HG02571 (cell line): ENCODE measurements at regions not wholly inside any gene's neighbourhood (a gene's known extent, or its start where the extent isn't known, plus 50 kb on each side); places are given as distances from the start of the nearest gene placed in this dataset.
"Not testable (repeated sequence)": the region's sequence is repeated elsewhere in the genome, so short reads cannot be mapped to it uniquely, and the experiment has no call there.

Experiments used
- ATAC-seq: cut with Tn5 transposase; IDR thresholded peaks from one replicate; pipeline ENCODE4 v1.9.1; 2021; ENCODE audit warnings: mild to moderate bottlenecking, moderate library complexity; ENCODE audit not compliant: unreplicated experiment

- ATAC-seq: no peak
These were observed 145.4 kb upstream of the GRAMD2B start for GRCh38 chr5:126277762-126278161.

DNA sequence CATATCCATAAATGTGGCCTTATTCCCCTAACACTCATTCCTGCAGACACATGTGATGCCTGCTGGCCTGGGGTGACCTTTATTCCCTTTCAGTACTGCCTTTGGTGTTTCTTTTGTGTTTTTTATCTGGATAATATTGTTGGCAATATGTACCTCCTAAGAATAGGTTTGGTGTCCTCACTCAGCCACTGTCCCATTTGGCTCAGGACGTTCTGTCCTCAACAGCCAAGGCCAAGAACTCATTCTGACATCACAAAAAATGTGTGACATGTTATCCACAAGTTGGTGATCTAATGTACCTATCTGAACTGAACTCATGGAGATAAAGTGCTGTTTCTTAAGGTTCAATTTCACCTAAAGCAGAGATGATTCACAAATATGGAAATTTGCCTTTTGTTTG, 142.9 kb upstream of the GRAMD2B start:
- no peak for ATAC-seq

DNA sequence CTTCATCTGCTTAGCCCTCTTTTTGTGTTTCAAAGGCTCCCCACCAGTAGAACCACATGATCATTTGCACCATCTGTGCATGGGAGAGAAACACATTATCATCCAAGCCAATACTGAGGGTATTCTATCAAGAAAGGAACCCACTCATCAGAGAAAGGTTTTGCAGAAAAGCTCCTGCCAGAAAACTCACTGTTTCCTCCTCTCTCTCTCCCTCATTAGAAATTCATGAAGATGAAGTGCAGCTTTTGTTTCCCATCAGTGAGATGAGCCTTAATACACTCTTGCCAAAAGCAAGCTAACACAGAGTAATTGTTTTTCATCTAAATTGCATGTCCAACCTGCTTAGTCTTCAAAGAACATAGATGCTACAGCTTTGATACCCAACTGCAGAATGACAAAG, 142.4 kb upstream of the GRAMD2B start:
- ATAC-seq: no peak

DNA sequence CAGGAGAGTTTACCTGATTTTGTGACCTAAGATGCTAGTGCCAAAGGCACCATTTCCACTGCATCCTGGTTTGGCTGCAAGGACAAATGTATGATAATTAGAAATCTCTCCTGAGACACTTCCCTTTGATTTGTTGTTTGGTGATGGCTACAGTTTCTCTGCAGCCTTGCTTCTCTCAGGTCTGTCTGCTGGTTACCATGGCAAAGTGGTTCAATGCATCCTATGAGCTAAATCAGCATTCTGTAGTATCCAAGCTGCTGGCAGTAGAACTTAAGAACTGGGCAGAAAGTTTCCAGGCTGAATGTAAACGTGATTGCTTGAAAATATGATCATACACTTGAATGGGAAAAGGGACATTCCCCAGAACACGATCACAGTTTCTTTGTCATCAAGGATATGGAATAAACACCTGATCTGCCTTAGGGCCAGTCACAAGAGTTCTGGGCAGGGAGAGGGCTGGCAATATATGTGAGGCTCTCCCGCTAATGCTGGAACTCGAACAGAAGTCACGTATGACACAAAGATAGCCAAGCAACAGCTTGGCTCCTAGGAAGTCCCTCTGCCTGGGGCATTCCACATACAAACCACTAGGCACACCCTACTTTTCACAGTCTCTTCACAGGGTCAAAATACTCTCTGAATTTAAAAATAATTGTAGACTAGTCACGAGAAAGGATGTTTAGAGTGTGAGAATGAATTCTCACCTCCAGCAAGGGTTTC, 138.1 kb upstream of the GRAMD2B start:
- no peak for ATAC-seq

DNA sequence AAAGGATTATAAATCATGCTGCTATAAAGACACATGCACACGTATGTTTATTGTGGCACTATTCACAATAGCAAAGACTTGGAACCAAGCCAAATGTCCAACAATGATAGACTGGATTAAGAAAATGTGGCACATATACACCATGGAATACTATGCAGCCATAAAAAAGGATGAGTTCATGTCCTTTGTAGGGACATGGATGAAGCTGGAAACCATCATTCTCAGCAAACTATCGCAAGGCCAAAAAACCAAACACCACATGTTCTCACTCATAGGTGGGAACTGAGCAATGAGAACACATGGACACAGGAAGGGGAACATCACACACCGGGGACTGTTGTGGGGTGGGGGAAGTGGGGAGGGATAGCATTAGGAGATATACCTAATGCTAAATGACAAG, 127.1 kb upstream of the GRAMD2B start:
- ATAC-seq: not testable (repeated sequence)

DNA sequence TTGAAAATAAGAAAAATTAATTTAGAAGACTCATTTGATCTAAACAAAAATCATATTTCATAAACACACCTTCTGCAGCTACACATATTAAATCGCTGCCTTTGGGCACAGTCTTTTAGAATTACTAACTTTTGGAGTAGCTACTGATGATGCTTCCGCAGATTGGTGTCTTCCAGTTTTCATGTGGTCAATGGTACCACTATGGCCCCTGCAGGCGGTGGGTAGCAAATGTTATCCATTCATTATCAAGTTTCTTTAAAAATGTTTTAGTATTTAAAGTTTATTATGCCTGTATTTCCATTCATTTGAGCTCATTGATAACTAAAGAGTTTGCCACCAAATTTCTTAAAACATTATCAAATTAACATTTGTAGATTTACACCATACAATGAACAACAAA, 122.9 kb upstream of the GRAMD2B start:
- ATAC-seq: no peak

GRCh38 chr5:126301056-126301455, 122.2 kb upstream of the GRAMD2B start:
- ATAC-seq: no peak

- no peak for ATAC-seq
These were observed 113.3 kb upstream of the GRAMD2B start for GRCh38 chr5:126309860-126310259.

- no peak for ATAC-seq
These were observed 111.4 kb upstream of the GRAMD2B start for GRCh38 chr5:126311766-126312165.

DNA sequence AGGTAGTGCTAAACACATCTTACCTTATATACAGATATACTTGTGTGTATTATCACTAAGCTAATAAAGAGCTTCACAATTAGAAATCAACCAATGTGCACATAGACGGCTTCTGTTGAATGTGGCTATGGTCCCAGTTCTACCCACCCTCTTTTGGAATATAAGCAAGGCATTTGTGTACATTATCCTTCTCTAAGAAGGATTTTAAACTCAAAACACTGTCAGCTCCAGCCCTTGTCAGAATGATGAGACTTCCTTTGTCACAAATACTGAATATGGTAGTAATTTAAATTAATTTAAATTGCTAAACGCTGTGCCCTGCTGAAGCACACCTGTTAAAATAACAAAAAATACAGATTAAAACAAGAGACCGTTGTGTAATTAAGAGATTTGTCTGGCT, 107.9 kb upstream of the GRAMD2B start:
- no peak for ATAC-seq

DNA sequence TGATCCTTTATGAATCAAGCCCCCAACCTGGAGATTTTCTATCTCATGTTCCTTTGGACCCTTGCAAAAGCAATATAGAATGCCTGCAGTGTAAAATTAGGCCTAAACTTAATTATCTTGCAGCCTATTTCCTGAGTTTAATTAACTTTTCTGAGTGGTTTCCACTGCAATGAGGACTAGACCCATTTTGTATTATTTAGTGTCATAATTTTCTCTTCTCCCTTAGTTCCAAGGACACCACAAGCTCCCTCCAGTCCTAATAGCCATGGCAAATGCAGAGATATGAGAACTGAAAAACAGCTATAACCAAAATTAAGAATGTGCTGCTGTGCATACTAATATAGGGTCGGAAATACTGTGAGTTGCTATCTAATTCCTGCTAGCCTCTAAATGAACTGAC, 90.9 kb upstream of the GRAMD2B start:
- no peak for ATAC-seq

DNA sequence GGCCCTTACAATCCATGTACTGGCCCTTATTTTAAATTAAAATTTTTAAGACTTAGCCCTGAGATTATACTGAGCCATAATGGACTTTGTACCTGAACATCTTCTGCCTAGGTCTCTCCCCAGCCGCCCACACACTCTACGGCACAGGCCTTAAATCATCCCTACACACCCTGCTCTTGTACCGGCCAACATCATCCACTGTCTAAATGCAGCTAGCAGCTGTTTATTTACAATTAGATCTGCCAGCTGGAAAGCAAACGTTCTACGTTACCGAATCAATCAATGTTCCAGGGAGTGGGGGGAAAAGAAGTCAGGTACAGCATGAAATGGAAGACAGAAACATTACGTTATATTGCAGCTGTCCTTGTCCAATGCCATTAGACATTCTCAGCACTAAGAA, 88.4 kb upstream of the GRAMD2B start:
- ATAC-seq: no peak

GRCh38 chr5:126335886-126336285, 87.3 kb upstream of the GRAMD2B start:
- ATAC-seq: no peak

GRCh38 chr5:126338635-126339034, 84.6 kb upstream of the GRAMD2B start:
- ATAC-seq: no peak

DNA sequence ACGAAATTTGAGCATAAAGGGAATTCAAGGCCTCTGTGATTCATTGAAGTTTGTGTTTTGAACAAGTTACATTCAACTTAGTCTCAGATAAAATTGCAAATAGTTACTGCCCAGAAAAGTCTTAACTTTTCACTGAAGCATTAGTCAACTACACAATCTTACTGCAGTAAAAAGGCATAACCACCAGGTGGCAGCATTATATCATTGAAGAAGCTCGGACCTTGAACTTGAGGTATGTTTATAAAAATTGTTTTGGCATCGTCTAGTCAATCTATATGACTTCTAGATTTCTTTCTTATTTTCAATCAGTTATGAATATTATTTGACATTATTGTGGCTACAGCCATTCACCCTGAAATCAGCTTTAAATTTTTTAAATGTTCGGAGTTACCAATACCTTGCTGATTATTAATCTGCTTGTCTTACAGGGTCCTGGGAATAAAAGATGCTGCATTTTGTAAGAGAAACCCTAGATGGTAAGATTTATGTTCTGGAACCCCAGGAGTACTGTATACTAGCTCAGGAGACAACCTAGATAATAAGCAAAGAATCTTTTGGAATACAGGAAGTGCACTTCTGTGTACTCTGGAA, 83.9 kb upstream of the GRAMD2B start:
- ATAC-seq: no peak

- ATAC-seq: no peak
These were observed 81.1 kb upstream of the GRAMD2B start for GRCh38 chr5:126341906-126342630.

DNA sequence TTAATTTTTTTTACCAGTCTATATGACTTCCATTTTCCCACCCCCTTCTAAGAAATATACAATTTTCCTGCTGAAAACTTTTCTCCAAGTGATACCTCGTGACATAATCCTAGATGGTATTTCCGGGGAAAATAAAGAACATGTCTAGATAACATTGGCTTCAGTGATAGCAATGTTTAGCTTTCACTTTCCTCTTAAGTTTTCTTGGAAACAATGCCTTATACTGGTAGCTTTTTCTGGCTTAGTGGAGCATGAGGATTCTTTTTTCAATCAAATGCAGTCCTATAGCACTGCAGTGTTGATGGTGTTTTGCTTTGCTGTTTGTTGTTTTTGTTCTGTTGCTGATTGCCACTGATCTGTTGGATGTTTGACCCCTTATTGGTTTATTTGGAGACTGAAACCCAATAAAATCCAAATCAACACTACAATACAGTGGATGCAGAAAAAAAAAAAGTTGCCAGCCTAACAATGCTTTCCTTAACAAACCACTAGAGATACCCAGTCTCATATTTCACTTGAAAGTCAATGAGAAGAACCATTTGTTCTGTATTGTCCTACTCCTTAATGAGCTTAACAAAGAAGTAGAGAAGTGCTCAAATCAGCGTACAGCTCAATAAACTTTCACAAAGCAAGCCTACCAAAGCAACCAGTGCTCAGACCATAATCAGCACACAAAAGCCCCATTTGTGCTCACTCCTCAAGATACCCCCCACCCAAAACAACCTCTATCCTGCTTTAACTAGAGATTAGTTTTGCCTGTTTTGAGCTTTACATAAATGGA, 74.2 kb upstream of the GRAMD2B start:
- ATAC-seq: no peak

DNA sequence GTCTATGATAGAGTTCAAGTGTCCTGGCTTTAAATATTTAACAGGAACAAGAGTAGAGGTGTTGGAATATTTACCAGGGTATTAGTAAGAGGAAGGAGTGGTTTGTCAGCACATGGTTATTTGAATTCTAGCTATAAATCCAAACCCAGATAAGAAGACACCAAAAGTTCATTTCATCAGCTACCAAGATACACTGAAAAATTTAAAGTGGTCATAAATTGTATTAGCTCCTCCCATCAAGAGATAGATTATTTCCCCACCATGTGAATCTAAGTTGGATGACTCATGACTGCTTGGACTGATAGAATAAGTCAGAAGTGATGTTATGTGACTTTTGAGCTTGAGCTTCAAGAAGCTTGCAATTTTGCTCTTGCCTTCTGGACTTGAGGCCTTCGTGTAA, 72.1 kb upstream of the GRAMD2B start:
- ATAC-seq: no peak

DNA sequence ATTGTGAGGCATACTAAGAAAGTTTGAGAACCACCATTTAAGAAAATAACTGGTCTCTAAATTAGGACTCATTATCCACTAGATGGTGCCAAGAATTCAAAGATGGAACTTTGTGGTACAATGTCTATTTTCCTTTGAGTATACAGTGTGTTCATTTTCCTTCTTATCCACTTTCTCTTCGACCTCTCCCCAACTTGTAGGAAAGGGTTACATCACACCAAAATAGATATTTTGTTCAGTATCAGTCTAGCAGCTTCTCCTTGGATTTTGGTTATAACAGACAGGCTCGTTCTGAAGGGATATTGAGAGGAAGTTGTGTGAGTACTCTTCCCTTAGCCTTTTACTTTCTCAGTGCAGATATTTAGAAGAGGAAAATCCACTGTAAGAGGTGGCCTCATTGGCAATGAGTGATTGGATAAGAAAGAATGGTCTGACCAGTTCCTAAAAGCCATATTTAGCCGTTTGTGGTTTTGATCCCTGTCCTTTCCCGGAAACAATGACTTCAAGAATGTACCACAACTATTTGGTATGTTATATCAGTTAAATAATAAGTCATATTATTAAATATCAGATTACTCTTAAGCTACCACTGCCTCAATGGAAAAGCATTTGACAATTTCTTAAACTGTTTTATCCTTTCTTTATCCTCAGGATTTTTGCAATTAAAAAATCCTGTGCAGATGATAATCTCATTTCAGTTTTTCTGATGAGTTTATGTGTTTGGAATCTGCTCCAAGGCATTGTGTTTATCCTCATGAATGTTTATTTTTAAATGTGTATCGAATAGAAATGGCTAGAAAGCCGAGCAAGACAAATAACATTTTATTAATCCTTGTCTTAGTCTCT, 69.0 kb upstream of the GRAMD2B start:
- no peak for ATAC-seq

DNA sequence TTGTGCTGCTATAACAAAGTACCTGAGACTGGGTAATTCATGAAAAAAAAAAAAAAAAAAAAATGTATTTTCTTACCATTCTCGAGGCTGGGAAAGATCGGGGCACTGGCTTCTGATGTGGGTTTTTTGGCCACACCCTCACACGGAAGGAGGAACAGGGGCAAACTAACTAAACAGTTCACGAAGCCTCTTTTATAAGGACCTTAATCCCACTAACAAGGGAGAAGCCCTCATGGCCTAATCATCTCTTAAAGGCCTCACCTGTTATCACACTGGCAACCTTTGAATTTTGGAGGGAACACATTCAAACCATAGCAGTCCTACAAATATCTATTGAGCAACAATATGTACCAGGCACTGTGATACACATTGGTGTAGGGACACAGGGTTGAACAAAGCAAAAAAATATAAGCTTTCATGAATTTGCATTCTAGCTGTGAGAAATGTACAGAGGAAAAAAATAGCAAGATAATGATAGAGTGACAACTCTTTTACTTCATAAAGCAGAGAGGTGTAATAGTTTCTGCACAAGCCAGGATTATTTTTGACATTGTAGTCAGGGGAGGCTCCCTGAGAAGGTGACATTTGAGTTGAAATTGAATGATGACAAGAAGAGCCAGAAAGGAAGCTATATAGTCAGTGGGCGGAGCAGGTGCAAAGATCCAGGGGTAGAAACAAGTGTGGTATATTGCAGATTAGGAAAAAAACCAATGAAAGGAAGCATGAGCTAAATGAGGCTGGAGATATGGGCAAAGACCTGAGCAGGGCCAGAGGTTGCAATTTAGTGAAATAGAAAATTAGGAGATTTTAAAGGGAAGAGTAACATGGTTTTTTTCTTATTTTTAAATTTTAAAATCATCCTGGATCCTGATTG, 68.1 kb upstream of the GRAMD2B start:
- no peak for ATAC-seq
